ENCODE measurements at regions not wholly inside any gene's neighbourhood (a gene's known extent, or its start where the extent isn't known, plus 50 kb on each side); places are given as distances from the start of the nearest gene placed in this dataset.

DNA sequence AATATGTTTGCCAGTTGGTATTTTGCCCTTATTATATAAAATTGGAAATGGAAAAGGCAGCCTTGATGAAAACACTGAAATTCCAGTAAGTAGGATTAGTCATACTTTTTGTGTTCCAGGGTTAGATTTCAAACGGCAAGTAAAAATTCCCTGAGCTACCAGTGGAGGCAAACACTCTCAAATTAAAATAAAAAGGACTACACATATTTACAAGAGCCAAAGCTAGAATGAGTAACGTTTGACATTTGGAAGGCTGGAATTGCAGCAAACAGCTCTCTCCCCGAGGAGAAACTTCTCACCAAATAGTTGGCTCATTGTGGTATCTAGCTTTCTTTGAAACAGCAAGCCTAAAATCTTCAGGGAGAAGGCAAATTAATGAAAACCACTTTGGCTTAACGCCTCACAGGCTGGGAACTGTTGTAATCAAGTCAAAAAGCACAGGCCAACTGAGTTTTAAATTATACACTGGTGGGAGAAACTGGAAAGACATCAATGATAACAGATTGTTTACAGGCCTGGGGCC is 288.4 kb downstream of the SNX13 start:
- peak; percentile 85 for DNase-seq (ENCODE audit: low read depth)

- DNase-seq (ENCODE audit: low read depth) = no peak
Observed at GRCh38 chr7:17654940-17655339, 285.4 kb downstream of the SNX13 start.

DNA sequence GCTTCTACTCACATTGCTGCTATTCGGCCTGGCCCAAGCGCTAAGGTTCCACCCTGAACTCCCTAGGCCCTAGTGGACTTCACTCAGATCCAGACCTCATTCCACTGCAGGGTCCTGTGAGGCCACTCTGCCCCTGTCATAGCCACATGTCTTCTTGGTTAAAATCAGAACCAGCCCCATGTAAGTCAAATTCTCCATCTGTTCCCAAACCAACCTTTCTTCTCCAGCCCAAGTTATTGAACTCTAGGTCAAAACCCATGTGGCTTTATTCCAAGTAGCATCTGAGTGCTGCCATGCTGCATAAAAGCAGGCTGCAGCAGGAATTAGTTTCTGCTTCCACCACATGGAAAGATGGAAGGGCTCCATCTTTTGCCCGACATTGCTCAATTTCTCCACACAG is 281.2 kb downstream of the SNX13 start:
- DNase-seq (ENCODE audit: low read depth) = no peak

DNA sequence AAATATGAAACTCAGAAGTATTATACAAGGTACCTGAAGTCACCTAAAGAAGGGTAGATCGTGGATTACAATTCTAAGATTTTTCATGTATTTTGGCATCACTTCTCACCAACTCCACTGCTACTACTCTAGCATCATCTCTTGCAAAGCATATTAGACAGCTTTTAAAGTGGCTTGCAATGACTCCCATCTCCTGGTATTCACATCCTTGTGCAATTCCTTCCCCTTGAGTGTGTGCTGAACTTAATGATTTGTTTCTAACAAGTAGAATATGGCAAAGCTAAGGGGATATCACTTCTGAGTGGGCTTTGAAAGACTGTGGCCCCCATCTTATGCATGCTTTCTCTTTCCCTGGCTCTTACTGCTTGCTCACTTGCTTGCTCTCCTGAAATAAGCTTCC is 280.2 kb downstream of the SNX13 start:
- DNase-seq (ENCODE audit: low read depth) = peak; percentile 90

DNA sequence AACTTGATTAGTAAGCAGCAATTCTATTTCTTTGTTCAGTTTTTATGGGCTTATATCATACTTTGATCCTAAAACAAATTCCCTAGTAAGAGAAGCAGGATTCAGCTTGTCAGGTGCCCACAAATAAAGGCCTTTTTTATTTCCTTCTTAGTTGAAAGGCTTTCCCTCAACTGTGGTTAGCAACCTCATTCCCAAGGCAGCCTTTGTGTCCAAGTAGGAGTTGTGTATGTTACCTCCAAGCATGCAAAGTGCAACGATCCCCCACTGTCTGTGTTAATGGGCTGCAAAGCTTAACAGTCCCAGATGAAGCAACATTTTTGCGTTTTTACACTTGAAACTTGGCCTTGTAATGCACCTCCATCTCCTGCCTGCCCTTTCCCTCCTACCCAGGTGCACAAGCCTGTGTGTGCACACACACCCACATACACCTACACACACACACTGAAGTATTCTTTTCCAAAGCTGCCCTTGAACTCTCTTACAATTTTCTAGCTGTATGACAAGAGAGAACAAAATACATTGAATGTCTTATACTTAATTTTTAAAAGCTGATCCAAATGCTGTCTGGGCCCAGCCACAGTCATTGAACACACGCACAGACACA is 278.2 kb downstream of the SNX13 start:
- peak; percentile 86 for DNase-seq (ENCODE audit: low read depth)

GRCh38 chr7:17663061-17663675 is 277.1 kb downstream of the SNX13 start:
- DNase-seq (ENCODE audit: low read depth) = peak; percentile 96

- no peak for DNase-seq (ENCODE audit: low read depth)
Observed at GRCh38 chr7:17665029-17665428, 275.3 kb downstream of the SNX13 start.

DNA sequence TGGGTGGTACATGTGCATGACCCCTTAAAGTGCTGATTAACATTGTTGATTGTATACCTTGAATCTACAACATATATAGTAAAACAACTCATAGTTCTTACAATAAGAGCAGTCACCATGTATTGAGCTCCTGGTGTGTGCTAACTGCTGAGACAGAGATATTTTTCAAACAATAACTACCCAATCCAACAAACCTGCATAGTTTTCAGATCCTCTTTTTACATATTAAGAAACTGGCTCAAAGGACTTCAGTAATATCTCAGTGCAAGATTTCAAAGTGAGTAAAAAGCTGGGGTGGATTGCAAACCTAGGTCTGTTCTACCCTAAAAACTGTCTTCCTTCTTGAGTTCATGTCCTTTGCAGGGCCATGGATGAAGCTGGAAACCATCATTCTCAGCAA is 272.2 kb downstream of the SNX13 start:
- DNase-seq (ENCODE audit: low read depth) = no peak

DNA sequence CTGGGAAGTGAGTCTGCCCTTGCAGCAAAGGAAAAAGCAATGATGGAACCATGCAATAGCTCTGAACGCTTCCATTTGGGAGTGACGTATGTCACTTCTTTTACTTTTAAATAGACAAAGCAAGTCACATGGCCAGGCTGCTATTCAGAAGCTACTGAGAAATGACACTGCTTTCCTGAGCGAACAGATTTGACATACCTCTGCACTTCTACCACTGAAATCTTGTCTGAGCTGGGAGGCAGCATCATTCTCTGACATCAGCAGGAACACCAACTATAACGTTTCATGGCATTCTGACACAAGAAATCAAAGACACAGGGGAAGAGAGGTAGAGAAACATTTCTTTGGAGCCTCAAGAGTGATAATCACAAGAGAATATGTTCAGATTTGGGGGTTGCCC is 271.1 kb downstream of the SNX13 start:
- no peak for DNase-seq (ENCODE audit: low read depth)

GRCh38 chr7:17671956-17672355 is 268.3 kb downstream of the SNX13 start:
- DNase-seq (ENCODE audit: low read depth) = peak; percentile 91

DNA sequence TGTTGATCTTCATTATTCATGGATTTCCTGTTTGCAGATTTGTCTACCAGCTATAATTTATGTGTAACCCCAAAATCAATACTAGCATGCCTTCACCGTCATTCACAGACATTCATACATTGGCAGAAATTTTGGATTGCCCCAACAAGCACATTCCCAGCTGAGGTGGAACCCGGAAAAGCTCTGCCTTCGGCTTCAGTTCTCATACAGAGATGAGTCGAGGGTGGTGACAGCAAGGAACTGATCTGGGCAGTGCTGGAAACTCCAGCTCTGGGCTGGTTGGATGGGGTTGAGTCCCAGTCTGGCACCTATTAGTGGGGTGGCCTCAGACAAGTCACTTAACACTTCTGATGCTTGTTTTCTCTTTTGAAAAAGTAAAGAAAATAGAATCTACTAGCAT is 267.5 kb downstream of the SNX13 start:
- no peak for DNase-seq (ENCODE audit: low read depth)

DNA sequence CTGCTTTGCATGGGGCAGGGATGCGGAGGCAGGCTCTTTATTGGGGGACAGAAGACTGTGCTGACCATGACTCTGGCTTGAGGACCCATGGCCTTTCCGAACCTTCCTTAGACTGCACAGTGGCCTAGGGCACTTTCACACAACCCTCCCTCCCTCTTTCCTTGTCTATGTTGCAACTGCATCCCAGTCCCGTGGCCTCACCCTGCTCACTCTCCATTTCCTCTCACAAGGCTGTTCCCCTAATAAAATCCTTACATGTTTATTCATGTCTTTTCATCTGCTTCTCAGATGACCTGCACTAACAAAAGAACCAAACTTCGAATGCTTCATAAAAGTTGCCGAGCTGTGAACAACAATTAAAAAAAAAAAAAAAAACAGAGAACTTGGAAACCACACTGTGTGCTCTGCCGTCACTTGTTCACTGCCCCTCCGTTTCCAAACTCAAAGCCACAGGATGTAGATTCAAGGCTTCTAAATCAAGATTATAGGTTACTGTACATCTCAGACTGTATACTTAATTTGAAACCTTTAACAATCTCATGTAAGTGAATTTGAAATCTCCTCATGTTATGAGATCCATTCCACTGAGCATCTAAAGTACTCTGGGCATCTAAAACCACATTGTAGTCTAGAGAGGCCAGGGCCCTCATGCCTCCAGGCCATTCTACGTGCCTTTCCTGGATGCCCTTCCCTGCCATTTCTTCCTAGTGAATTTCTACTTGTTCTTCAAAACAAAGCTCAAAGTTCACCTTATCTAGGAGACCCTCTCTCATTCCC is 265.9 kb downstream of the SNX13 start:
- no peak for DNase-seq (ENCODE audit: low read depth)

- DNase-seq (ENCODE audit: low read depth) = no peak
Observed at GRCh38 chr7:17674943-17675608, 265.2 kb downstream of the SNX13 start.

DNA sequence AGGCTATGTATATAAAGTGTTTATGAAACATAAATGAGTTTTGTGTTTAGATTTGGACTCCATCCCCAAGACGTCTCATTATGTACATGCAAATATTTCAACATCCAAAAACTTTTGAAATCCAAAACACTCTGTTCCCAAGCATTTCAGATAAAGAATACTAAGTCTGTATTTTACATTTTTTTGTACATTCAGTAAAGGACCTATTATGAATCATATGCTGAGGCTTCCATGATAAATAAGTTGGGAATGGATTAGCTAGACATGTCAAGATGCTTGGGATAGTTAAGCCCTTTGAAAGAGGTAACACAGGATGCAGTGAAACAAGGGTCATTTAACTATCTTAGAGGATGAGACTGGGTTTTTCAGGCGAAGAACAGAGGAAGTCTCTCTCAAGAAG is 262.9 kb downstream of the SNX13 start:
- DNase-seq (ENCODE audit: low read depth) = peak; percentile 93

GRCh38 chr7:17678896-17679295 is 261.4 kb downstream of the SNX13 start:
- DNase-seq (ENCODE audit: low read depth) = peak; percentile 50

DNA sequence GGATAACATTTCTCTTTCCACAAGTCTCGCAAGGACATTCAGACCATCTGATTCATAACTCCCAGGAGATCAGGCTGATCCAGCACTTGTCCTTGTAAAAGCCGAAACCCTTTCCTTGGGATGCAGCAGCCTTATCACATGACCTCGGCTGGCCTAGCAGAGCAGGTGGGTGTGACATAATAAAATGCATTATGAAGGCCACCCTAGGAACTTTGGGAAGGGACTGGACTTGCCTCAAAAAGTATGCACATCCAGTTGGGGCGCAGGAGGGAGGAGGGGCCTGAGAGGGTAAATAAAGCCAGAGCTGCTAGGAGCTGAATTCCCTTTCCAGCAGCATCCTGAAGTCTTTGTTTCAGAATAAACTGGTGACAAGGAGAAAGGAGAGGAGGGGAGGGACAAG is 260.8 kb downstream of the SNX13 start:
- peak; percentile 86 for DNase-seq (ENCODE audit: low read depth)

- peak; percentile 97 for DNase-seq (ENCODE audit: low read depth)
Observed at GRCh38 chr7:17680026-17680425, 260.3 kb downstream of the SNX13 start.

DNA sequence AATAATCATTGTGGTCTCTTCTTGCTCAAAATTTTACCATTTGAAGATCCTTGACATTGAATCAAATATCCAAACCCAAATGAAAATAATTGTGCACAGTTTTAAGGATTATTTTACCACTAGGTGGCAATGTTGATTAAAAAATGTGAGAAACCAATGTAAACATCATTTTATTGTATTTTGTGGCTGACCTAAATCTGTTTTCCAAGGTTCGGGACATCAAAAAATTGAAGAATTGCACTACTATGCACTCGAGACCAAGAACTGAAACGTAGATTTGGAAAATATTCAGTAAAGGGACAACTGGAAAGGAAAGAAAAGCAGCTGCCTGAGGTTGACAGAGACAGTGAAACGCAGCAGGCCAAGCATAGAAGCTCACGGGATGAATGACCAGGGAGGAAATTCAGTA is 259.3 kb downstream of the SNX13 start:
- DNase-seq (ENCODE audit: low read depth) = peak; percentile 53

- no peak for DNase-seq (ENCODE audit: low read depth)
Observed at GRCh38 chr7:17681965-17682364, 258.3 kb downstream of the SNX13 start.

- DNase-seq (ENCODE audit: low read depth) = peak; percentile 44
Observed at GRCh38 chr7:17682586-17682985, 257.7 kb downstream of the SNX13 start.

GRCh38 chr7:17685141-17685540 is 255.2 kb downstream of the SNX13 start:
- DNase-seq (ENCODE audit: low read depth) = no peak

GRCh38 chr7:17687361-17687760 is 252.9 kb downstream of the SNX13 start:
- DNase-seq (ENCODE audit: low read depth) = no peak

All from amniotic epithelial cell (primary cell).